HUES48 (cell line): ENCODE measurements at regions not wholly inside any gene's neighbourhood (a gene's known extent, or its start where the extent isn't known, plus 50 kb on each side); places are given as distances from the start of the nearest gene placed in this dataset.
"Not testable (repeated sequence)": the region's sequence is repeated elsewhere in the genome, so short reads cannot be mapped to it uniquely, and the experiment has no call there.

Experiments
- H3K27ac ChIP-seq: one replicate; pipeline ENCODE4 v1.7.0; 2013; ENCODE audit warnings: low read depth, low read length, inconsistent platforms
- H3K27me3 ChIP-seq: 2 replicates; pipeline ENCODE4 v1.6.1; 2013; ENCODE audit warnings: mild to moderate bottlenecking, low read length; ENCODE audit not compliant: control insufficient read depth, insufficient read depth
- H3K36me3 ChIP-seq: 2 replicates; pipeline ENCODE4 v1.6.1; 2013; ENCODE audit warnings: low read length; ENCODE audit not compliant: control insufficient read depth, insufficient read depth
- H3K4me1 ChIP-seq: 2 replicates; pipeline ENCODE4 v1.6.1; 2013; ENCODE audit warnings: mild to moderate bottlenecking, low read length; ENCODE audit not compliant: control insufficient read depth, insufficient read depth
- H3K4me3 ChIP-seq: 2 replicates; pipeline ENCODE4 v1.5.1; 2013; ENCODE audit warnings: mild to moderate bottlenecking, low read depth, low read length
- H3K9ac ChIP-seq: 2 replicates; pipeline ENCODE4 v1.6.1; 2013; ENCODE audit warnings: mild to moderate bottlenecking, low read depth, low read length, moderate library complexity
- H3K9me3 ChIP-seq: 2 replicates; pipeline ENCODE4 v1.6.1; 2013; ENCODE audit warnings: low read length; ENCODE audit not compliant: control insufficient read depth, insufficient read depth

GRCh38 chr5:102106599-102106998 is 189.5 kb downstream of the SLCO4C1 start:
- H3K4me1 ChIP-seq, result no peaks in the 10 kb centered on the region
- no peak overlapping the region for H3K27ac ChIP-seq
- no peaks in the 10 kb centered on the region for H3K36me3 ChIP-seq
- no peaks in the 10 kb centered on the region for H3K9me3 ChIP-seq
- no peaks in the 10 kb centered on the region for H3K27me3 ChIP-seq
- H3K9ac ChIP-seq, result no peak overlapping the region
- H3K4me3 ChIP-seq, result no peak overlapping the region

- Histone ChIP-seq H3K27me3 (no peaks in the 10 kb centered on the region), H3K9ac (no peak overlapping the region), H3K36me3 (no peaks in the 10 kb centered on the region), H3K4me3 (no peak overlapping the region), H3K9me3 (no peaks in the 10 kb centered on the region), H3K27ac (no peak overlapping the region), H3K4me1 (no peaks in the 10 kb centered on the region)
These were observed 196.2 kb downstream of the SLCO4C1 start for GRCh38 chr5:102099766-102100331.

- H3K27ac ChIP-seq, H3K36me3 ChIP-seq, H3K27me3 ChIP-seq, H3K9me3 ChIP-seq, H3K4me1 ChIP-seq, H3K9ac ChIP-seq, H3K4me3 ChIP-seq: not testable (repeated sequence)
These were observed 197.0 kb downstream of the SLCO4C1 start for GRCh38 chr5:102099083-102099482.

- H3K9ac ChIP-seq, H3K27ac ChIP-seq, H3K4me1 ChIP-seq, H3K27me3 ChIP-seq, H3K36me3 ChIP-seq, H3K9me3 ChIP-seq, H3K4me3 ChIP-seq: not testable (repeated sequence)
These were observed 197.5 kb downstream of the SLCO4C1 start for GRCh38 chr5:102098606-102099005.

GRCh38 chr5:102090770-102091169 is 205.3 kb downstream of the SLCO4C1 start:
- Histone ChIP-seq H3K4me1 (peaks cover 18% of the 10 kb centered on the region), H3K4me3 (no peak overlapping the region), H3K36me3 (no peaks in the 10 kb centered on the region), H3K27ac (no peak overlapping the region), H3K9ac (no peak overlapping the region), H3K27me3 (no peaks in the 10 kb centered on the region), H3K9me3 (no peaks in the 10 kb centered on the region; the same call in 1 of the 2 replicates)

- Histone ChIP-seq H3K9ac (no peak overlapping the region), H3K9me3 (no peaks in the 10 kb centered on the region; the same call in 1 of the 2 replicates), H3K27me3 (no peaks in the 10 kb centered on the region), H3K36me3 (no peaks in the 10 kb centered on the region), H3K27ac (no peak overlapping the region), H3K4me3 (no peak overlapping the region), H3K4me1 (peaks cover 18% of the 10 kb centered on the region)
These were observed 206.2 kb downstream of the SLCO4C1 start for GRCh38 chr5:102089883-102090282.

DNA sequence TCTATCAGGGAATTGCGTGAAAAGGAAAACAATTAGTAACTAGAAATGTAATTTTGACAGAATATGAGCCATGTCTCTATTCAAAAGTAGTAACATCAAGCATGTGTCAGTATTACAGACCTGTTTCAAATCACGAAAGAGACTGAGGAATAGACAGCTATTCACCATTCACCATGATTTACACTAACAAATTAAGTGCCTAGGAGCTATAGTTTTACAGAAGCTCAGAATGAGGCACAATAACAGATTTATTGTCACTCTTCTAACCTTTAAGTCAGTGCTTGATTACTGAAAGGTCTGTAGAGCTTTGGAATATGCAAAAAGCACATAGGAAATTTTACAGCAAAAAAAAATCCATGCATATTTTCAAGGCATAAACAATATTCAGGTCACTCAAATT is 208.2 kb downstream of the SLCO4C1 start:
- no peak overlapping the region for H3K9ac ChIP-seq
- no peaks in the 10 kb centered on the region for H3K36me3 ChIP-seq
- H3K27me3 ChIP-seq, result no peaks in the 10 kb centered on the region
- no peak overlapping the region for H3K27ac ChIP-seq
- no peaks in the 10 kb centered on the region for H3K9me3 ChIP-seq
- H3K4me3 ChIP-seq, result no peak overlapping the region
- peaks cover 18% of the 10 kb centered on the region for H3K4me1 ChIP-seq

DNA sequence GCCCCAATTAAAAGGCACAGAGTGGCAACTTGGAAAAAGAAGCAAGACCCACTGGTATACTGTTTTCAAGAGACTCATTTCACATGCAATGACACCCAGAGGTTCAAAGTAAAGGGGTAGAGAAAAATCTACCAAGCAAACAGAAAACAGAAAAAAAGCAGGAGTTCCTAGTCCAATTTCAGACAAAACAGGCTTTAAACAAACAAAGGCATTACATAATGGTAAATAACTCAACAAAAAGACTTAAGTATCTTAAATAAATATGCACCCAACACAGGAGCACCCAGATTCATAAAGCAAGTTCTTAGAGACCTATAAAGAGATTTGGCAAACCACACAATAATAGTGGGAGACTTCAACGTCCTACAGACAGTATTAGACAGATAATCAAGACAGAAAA is 215.8 kb downstream of the SLCO4C1 start:
- Histone ChIP-seq H3K27me3 (no peaks in the 10 kb centered on the region), H3K27ac (no peak overlapping the region), H3K4me1 (no peaks in the 10 kb centered on the region), H3K36me3 (no peaks in the 10 kb centered on the region), H3K4me3 (no peak overlapping the region), H3K9me3 (no peaks in the 10 kb centered on the region), H3K9ac (no peak overlapping the region)

- no peak overlapping the region for H3K9ac ChIP-seq
- H3K27ac ChIP-seq, result no peak overlapping the region
- no peaks in the 10 kb centered on the region for H3K4me1 ChIP-seq
These were observed 218.2 kb downstream of the SLCO4C1 start for GRCh38 chr5:102077920-102078319.

GRCh38 chr5:102069974-102070373 is 226.1 kb downstream of the SLCO4C1 start:
- Histone ChIP-seq H3K36me3 (no peaks in the 10 kb centered on the region), H3K9me3 (no peaks in the 10 kb centered on the region), H3K27me3 (no peaks in the 10 kb centered on the region), H3K4me1 (peaks cover 6% of the 10 kb centered on the region), H3K27ac (no peak overlapping the region), H3K9ac (no peak overlapping the region), H3K4me3 (no peak overlapping the region)

More at GRCh38 chr5:102077920-102078319, 218.2 kb downstream of the SLCO4C1 start:
- no peaks in the 10 kb centered on the region for H3K36me3 ChIP-seq
- H3K9me3 ChIP-seq, result no peaks in the 10 kb centered on the region
- H3K4me3 ChIP-seq, result no peak overlapping the region
- H3K27me3 ChIP-seq, result no peaks in the 10 kb centered on the region

DNA sequence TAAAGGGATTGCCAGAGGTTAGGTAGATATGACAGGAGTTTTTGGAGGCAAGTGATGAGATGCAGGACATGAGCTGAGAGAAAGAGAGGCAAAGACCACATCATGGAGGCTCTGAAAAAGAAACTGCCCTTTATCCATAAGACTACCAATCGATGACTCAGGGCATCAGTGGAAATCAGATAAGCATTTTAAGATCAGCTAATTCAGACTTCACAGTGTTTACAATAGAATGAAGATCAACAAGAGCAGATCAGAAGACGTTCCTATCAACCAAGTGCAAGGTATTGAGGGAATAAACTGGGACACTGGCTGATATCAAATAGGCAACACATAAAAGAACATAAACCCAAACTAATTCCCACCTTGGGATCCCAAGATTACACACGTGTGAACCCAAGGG is 227.2 kb downstream of the SLCO4C1 start:
- Histone ChIP-seq H3K9ac (no peak overlapping the region), H3K4me1 (peaks cover 6% of the 10 kb centered on the region), H3K27ac (no peak overlapping the region), H3K27me3 (no peaks in the 10 kb centered on the region), H3K4me3 (no peak overlapping the region), H3K9me3 (no peaks in the 10 kb centered on the region), H3K36me3 (no peaks in the 10 kb centered on the region)

GRCh38 chr5:102049517-102049916 is 246.6 kb downstream of the SLCO4C1 start:
- Histone ChIP-seq H3K9me3 (no peaks in the 10 kb centered on the region), H3K27me3 (no peaks in the 10 kb centered on the region), H3K36me3 (no peaks in the 10 kb centered on the region), H3K27ac (no peak overlapping the region), H3K9ac (no peak overlapping the region), H3K4me3 (no peak overlapping the region), H3K4me1 (no peaks in the 10 kb centered on the region)
